ENCODE measurements at regions not wholly inside any gene's neighbourhood (a gene's known extent, or its start where the extent isn't known, plus 50 kb on each side); places are given as distances from the start of the nearest gene placed in this dataset.

DNA sequence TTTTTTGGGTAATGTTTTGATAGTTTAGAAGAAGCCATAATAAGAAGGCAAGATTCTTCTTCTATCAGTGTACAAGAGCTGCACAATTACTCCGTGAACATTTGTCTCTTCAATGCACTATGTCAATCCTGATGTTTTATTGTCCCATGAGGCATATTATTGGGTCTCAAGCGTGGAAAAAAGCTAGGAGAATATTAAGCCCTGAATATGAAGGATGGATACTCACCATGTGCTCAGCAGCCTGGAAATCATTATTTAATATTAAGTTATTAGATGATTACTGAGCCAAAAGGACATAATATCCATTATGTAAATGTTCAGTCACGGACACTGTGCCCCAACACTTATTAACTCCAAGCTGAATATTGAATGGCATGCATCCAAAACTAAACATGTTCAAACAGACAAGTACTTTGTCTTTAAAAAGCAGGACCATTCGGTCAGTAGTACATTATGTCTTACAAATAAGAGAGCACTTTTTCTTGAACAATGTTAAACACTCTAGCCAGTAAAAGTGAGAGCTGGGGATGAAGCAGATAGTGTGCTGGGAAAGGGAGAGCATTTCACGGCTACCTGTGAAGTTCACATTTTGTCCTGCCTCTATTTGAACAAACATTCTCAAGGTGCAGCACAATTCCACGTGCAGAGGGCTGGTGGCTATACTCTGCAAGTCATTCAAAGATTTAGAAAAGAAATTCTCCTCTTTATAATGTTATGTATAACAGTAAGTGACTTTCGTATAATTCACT is 70.6 kb upstream of the CNR1 start:
- CTCF ChIA-PET, result no interaction called here

DNA sequence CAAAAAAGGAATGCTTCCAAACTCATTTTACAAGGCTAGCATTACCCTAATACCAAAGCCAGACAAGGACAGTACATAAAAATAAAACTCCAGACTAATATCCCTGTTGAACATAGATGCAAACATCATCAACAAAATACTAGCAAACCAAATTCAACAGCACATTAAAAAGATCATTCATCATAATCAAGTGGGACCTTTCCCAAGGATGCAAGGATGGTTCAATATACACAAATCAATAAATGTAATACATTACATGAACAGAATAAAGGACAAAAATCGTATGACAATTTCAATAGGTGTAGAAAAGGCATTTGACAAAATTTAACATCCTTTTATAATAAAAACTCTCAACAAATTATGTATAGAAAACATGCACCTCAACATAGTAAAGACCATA is 66.6 kb upstream of the CNR1 start:
- no peak overlapping the region for H3K4me3 ChIP-seq (ENCODE audit: low read depth, low read length)
- no peak for DNase-seq (ENCODE audit: low read depth, low spot score)
- TF ChIP-seq, protein P1, sequence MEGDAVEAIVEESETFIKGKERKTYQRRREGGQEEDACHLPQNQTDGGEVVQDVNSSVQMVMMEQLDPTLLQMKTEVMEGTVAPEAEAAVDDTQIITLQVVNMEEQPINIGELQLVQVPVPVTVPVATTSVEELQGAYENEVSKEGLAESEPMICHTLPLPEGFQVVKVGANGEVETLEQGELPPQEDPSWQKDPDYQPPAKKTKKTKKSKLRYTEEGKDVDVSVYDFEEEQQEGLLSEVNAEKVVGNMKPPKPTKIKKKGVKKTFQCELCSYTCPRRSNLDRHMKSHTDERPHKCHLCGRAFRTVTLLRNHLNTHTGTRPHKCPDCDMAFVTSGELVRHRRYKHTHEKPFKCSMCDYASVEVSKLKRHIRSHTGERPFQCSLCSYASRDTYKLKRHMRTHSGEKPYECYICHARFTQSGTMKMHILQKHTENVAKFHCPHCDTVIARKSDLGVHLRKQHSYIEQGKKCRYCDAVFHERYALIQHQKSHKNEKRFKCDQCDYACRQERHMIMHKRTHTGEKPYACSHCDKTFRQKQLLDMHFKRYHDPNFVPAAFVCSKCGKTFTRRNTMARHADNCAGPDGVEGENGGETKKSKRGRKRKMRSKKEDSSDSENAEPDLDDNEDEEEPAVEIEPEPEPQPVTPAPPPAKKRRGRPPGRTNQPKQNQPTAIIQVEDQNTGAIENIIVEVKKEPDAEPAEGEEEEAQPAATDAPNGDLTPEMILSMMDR (IDR thresholded peaks at IDR 0.05; ENCODE audit: insufficient read depth, low read length, missing control alignments), result no peak
- POLR2A ChIA-PET, result no interaction called here
- CTCF ChIA-PET, result no interaction called here

More for the DNA sequence above, 70.6 kb upstream of the CNR1 start:
- POLR2A ChIA-PET, result no interaction called here
- TF ChIP-seq, protein P1 (IDR thresholded peaks at IDR 0.05; ENCODE audit: insufficient read depth, low read length, missing control alignments), result no peak
- H3K4me3 ChIP-seq (ENCODE audit: low read depth, low read length), result no peak overlapping the region
- DNase-seq (ENCODE audit: low read depth, low spot score), result no peak

DNA sequence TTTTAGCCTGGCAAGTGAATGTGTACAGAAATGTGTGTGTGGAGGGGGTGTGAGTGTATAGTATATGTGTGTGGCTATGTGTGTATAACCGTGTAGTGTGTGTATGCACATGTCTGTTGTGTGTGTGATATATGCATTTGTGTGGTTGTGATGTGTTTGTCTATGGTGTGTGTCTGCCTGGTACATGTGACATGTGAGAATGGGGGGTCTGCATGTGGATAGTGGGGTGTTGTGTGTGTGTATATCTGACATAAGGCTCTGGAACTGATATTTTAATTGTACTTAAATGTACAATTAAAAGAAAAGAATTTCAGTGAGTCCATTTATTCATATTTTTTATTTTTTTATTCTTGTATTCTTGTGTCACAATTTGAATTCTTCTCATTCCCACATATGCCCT is 57.2 kb upstream of the CNR1 start:
- CTCF ChIA-PET, result no interaction called here

DNA sequence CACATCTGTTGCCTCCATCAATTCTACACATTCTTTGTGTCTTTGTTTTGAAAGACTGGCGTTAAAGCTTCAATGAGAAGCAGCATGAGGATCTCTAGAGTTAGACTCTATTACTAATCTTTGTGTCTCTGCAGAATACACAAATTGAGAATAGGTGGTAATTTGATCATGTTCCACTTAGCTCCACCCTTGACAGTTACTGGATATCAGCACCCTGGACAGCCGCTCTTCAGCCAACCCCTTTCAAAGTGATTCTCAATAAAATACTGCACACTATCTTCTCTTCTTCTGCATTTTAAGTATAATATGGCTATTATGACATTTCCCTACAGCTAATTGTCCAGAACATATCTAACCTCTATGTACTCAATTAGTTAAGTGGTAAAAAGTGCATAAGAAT is 54.3 kb upstream of the CNR1 start:
- CTCF ChIA-PET, result no interaction called here
- TF ChIP-seq, protein P1 (IDR thresholded peaks at IDR 0.05; ENCODE audit: insufficient read depth, low read length, missing control alignments), result no peak
- POLR2A ChIA-PET, result no interaction called here
- no peak for DNase-seq (ENCODE audit: low read depth, low spot score)
- H3K4me3 ChIP-seq (ENCODE audit: low read depth, low read length), result no peak overlapping the region

More for the DNA sequence above, 57.2 kb upstream of the CNR1 start:
- TF ChIP-seq, protein P1 (IDR thresholded peaks at IDR 0.05; ENCODE audit: insufficient read depth, low read length, missing control alignments), result no peak
- POLR2A ChIA-PET, result no interaction called here
- no peak for DNase-seq (ENCODE audit: low read depth, low spot score)
- H3K4me3 ChIP-seq (ENCODE audit: low read depth, low read length), result no peak overlapping the region

DNA sequence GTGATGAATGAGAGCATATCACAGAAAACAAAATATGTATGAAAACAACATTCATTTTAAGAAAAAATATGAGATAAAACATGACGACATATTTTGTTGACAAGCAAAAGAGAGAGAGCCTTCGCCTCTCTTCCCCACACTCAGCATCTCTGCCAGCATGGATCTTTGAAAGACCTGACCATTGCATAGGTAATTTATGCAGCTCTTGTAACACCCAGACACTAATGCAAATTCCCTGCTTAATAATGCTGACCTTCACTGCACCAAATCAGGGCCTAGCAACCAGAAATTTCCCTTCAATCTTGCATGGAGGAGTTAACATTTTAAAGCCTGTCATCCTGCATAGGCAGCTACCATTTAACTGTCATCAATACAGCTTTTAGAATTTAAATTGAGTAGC is 50.0 kb upstream of the CNR1 start:
- ChIA-PET CTCF (no interaction called here), POLR2A (no interaction called here)
- no peak for DNase-seq (ENCODE audit: low read depth, low spot score)
- TF ChIP-seq, protein P1 (IDR thresholded peaks at IDR 0.05; ENCODE audit: insufficient read depth, low read length, missing control alignments), result no peak
- H3K4me3 ChIP-seq (ENCODE audit: low read depth, low read length), result no peak overlapping the region

Measured in AG04449 (cell line).